Lower leg skin (tissue), 3 donors: ENCODE measurements at regions not wholly inside any gene's neighbourhood (a gene's known extent, or its start where the extent isn't known, plus 50 kb on each side); places are given as distances from the start of the nearest gene placed in this dataset.

Experiments used
- POLR2A ChIP-seq, 2 donors: fragments of 450-650 bp; IDR thresholded peaks; one replicate each; pipeline ENCODE4 v1.6.1; 2016 to 2017; ENCODE audit warnings: antibody characterized with exemption in 2 of 2, mild to moderate bottlenecking in 1 of 2, moderate library complexity in 1 of 2
- TF ChIP-seq, protein P1 (sequence below), 3 donors: fragments of 450-650 bp; IDR thresholded peaks; one replicate each; pipeline ENCODE4 v1.5.1; 2016; ENCODE audit warnings: antibody characterized with exemption in 3 of 3, mild to moderate bottlenecking in 3 of 3, moderate library complexity in 2 of 3

DNA sequence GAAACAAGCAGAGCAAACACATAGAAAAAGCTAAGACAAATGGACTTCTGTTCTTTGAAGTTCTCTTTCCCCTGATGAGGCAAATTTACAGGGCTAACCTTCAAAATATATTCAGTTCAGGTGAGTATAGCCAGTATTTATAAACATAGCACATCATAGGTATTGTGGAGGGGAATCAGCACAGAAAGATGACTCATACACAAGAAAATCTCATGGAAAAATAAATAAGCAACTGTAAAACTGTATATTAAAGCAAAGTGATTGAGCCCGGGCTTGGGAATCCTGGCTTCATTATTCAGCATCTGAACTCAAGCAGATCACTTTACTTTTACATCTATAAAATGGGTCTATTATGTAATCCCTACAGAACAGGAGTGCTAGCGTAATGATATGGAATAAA lies 173.5 kb upstream of the PAPPA start:
- TF ChIP-seq, protein P1, sequence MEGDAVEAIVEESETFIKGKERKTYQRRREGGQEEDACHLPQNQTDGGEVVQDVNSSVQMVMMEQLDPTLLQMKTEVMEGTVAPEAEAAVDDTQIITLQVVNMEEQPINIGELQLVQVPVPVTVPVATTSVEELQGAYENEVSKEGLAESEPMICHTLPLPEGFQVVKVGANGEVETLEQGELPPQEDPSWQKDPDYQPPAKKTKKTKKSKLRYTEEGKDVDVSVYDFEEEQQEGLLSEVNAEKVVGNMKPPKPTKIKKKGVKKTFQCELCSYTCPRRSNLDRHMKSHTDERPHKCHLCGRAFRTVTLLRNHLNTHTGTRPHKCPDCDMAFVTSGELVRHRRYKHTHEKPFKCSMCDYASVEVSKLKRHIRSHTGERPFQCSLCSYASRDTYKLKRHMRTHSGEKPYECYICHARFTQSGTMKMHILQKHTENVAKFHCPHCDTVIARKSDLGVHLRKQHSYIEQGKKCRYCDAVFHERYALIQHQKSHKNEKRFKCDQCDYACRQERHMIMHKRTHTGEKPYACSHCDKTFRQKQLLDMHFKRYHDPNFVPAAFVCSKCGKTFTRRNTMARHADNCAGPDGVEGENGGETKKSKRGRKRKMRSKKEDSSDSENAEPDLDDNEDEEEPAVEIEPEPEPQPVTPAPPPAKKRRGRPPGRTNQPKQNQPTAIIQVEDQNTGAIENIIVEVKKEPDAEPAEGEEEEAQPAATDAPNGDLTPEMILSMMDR (IDR thresholded peaks at IDR 0.05): no peak
- TF ChIP-seq POLR2A (IDR thresholded peaks at IDR 0.05): no peak
